ENCODE measurements at regions not wholly inside any gene's neighbourhood (a gene's known extent, or its start where the extent isn't known, plus 50 kb on each side); places are given as distances from the start of the nearest gene placed in this dataset.

GRCh38 chrX:112967903-112968302 is 127.3 kb upstream of the AMOT start:
- Histone ChIP-seq H3K4me3 (ENCODE audit: low read length) (no peak overlapping the region), H3K27ac (ENCODE audit: low read depth, low read length) (no peak overlapping the region), H3K9me3 (ENCODE audit: control insufficient read depth in 2 of 3, low read length in 3 of 3) (no peaks in the 10 kb centered on the region), H3K4me1 (ENCODE audit: control insufficient read depth in 2 of 2, insufficient read depth in 2 of 2, low read length in 2 of 2) (no peaks in the 10 kb centered on the region), H3K36me3 (ENCODE audit: control insufficient read depth in 2 of 3, insufficient read depth in 3 of 3, low read length in 3 of 3) (no peaks in the 10 kb centered on the region), H3K27me3 (ENCODE audit: control insufficient read depth in 2 of 2, insufficient read depth in 2 of 2, low read length in 2 of 2) (no peaks in the 10 kb centered on the region)
- no peaks in the 10 kb centered on the region for H3K27me3 Mint-ChIP-seq
- H3K4me3 Mint-ChIP-seq = no peak overlapping the region
- DNase-seq = no peak
- intact Hi-C loops (cut with micrococcal nuclease) = no loop called here
- POLR2A ChIA-PET = no interaction called here
- H3K4me1 Mint-ChIP-seq = no peaks in the 10 kb centered on the region
- ATAC-seq = no peak
- H3K36me3 Mint-ChIP-seq = no peaks in the 10 kb centered on the region
- peaks cover 0 to 2% (median 0%) of the 10 kb centered on the region in 11 donors for H3K9me3 Mint-ChIP-seq
- CTCF ChIA-PET = no interaction called here
- no peak overlapping the region for H3K27ac Mint-ChIP-seq

- DNase-seq (no peak), ATAC-seq (no peak)
- Histone ChIP-seq H3K4me1 (ENCODE audit: control insufficient read depth in 2 of 2, insufficient read depth in 2 of 2, low read length in 2 of 2) (no peaks in the 10 kb centered on the region), H3K9me3 (ENCODE audit: control insufficient read depth in 2 of 3, low read length in 3 of 3) (no peaks in the 10 kb centered on the region), H3K36me3 (ENCODE audit: control insufficient read depth in 2 of 3, insufficient read depth in 3 of 3, low read length in 3 of 3) (no peaks in the 10 kb centered on the region), H3K4me3 (ENCODE audit: low read length) (no peak overlapping the region), H3K27ac (ENCODE audit: low read depth, low read length) (no peak overlapping the region), H3K27me3 (ENCODE audit: control insufficient read depth in 2 of 2, insufficient read depth in 2 of 2, low read length in 2 of 2) (no peaks in the 10 kb centered on the region)
- Mint-ChIP-seq H3K4me3 (no peak overlapping the region), H3K9me3 (peaks cover 0 to 2% (median 0%) of the 10 kb centered on the region in 11 donors), H3K27me3 (no peaks in the 10 kb centered on the region), H3K36me3 (no peaks in the 10 kb centered on the region), H3K4me1 (no peaks in the 10 kb centered on the region), H3K27ac (no peak overlapping the region)
- intact Hi-C loops (cut with micrococcal nuclease) = no loop called here
- CTCF ChIA-PET = no interaction called here
- POLR2A ChIA-PET = no interaction called here
These were observed 126.7 kb upstream of the AMOT start for GRCh38 chrX:112967341-112967740.

GRCh38 chrX:112961981-112962380 is 121.3 kb upstream of the AMOT start:
- ChIA-PET POLR2A (no interaction called here), CTCF (no interaction called here)
- H3K27me3 Mint-ChIP-seq = peaks cover 0 to 4% (median 0%) of the 10 kb centered on the region in 5 donors
- no peaks in the 10 kb centered on the region for H3K4me1 Mint-ChIP-seq
- no peaks in the 10 kb centered on the region for H3K36me3 ChIP-seq (ENCODE audit: control insufficient read depth in 2 of 3, insufficient read depth in 3 of 3, low read length in 3 of 3)
- H3K4me3 ChIP-seq (ENCODE audit: low read length) = no peak overlapping the region
- H3K27me3 ChIP-seq (ENCODE audit: control insufficient read depth in 2 of 2, insufficient read depth in 2 of 2, low read length in 2 of 2) = no peaks in the 10 kb centered on the region
- H3K36me3 Mint-ChIP-seq = no peaks in the 10 kb centered on the region
- DNase-seq (no peak), ATAC-seq (no peak)
- H3K9me3 Mint-ChIP-seq = peaks cover 0 to 3% (median 0%) of the 10 kb centered on the region in 11 donors
- intact Hi-C loops (cut with micrococcal nuclease) = no loop called here
- no peak overlapping the region for H3K27ac Mint-ChIP-seq
- no peaks in the 10 kb centered on the region for H3K4me1 ChIP-seq (ENCODE audit: control insufficient read depth in 2 of 2, insufficient read depth in 2 of 2, low read length in 2 of 2)
- no peaks in the 10 kb centered on the region for H3K9me3 ChIP-seq (ENCODE audit: control insufficient read depth in 2 of 3, low read length in 3 of 3)
- no peak overlapping the region for H3K4me3 Mint-ChIP-seq
- H3K27ac ChIP-seq (ENCODE audit: low read depth, low read length) = no peak overlapping the region

- ChIA-PET POLR2A (no interaction called here), CTCF (no interaction called here)
- Histone ChIP-seq H3K4me1 (ENCODE audit: control insufficient read depth in 2 of 2, insufficient read depth in 2 of 2, low read length in 2 of 2) (no peaks in the 10 kb centered on the region), H3K27ac (ENCODE audit: low read depth, low read length) (no peak overlapping the region), H3K36me3 (ENCODE audit: control insufficient read depth in 2 of 3, insufficient read depth in 3 of 3, low read length in 3 of 3) (no peaks in the 10 kb centered on the region), H3K9me3 (ENCODE audit: control insufficient read depth in 2 of 3, low read length in 3 of 3) (no peaks in the 10 kb centered on the region), H3K27me3 (ENCODE audit: control insufficient read depth in 2 of 2, insufficient read depth in 2 of 2, low read length in 2 of 2) (no peaks in the 10 kb centered on the region), H3K4me3 (ENCODE audit: low read length) (no peak overlapping the region)
- H3K4me3 Mint-ChIP-seq = no peak overlapping the region
- intact Hi-C loops (cut with micrococcal nuclease) = no loop called here
- DNase-seq (no peak), ATAC-seq (no peak)
- no peak overlapping the region for H3K27ac Mint-ChIP-seq
- peaks cover 0 to 4% (median 0%) of the 10 kb centered on the region in 5 donors for H3K27me3 Mint-ChIP-seq
- no peaks in the 10 kb centered on the region for H3K36me3 Mint-ChIP-seq
- no peaks in the 10 kb centered on the region for H3K9me3 Mint-ChIP-seq
- no peaks in the 10 kb centered on the region for H3K4me1 Mint-ChIP-seq
These were observed 107.5 kb upstream of the AMOT start for GRCh38 chrX:112947981-112948615.

- intact Hi-C loops (cut with micrococcal nuclease) = no loop called here
- H3K9me3 Mint-ChIP-seq = no peaks in the 10 kb centered on the region
- no peak overlapping the region for H3K4me3 Mint-ChIP-seq
- H3K27ac Mint-ChIP-seq = no peak overlapping the region
- Histone ChIP-seq H3K4me3 (ENCODE audit: low read length) (no peak overlapping the region), H3K27me3 (ENCODE audit: control insufficient read depth in 2 of 2, insufficient read depth in 2 of 2, low read length in 2 of 2) (no peaks in the 10 kb centered on the region), H3K27ac (ENCODE audit: low read depth, low read length) (no peak overlapping the region), H3K36me3 (ENCODE audit: control insufficient read depth in 2 of 3, insufficient read depth in 3 of 3, low read length in 3 of 3) (no peaks in the 10 kb centered on the region), H3K9me3 (ENCODE audit: control insufficient read depth in 2 of 3, low read length in 3 of 3) (no peaks in the 10 kb centered on the region), H3K4me1 (ENCODE audit: control insufficient read depth in 2 of 2, insufficient read depth in 2 of 2, low read length in 2 of 2) (no peaks in the 10 kb centered on the region)
- ATAC-seq = no peak
- H3K27me3 Mint-ChIP-seq = peaks cover 0 to 8% (median 0%) of the 10 kb centered on the region in 5 donors
- no peaks in the 10 kb centered on the region for H3K36me3 Mint-ChIP-seq
- ChIA-PET CTCF (no interaction called here), POLR2A (no interaction called here)
- no peak for DNase-seq
- H3K4me1 Mint-ChIP-seq = no peaks in the 10 kb centered on the region
These were observed 105.6 kb upstream of the AMOT start for GRCh38 chrX:112946227-112946626.

GRCh38 chrX:112945826-112946225 is 105.2 kb upstream of the AMOT start:
- Mint-ChIP-seq H3K27ac (no peak overlapping the region), H3K9me3 (no peaks in the 10 kb centered on the region), H3K36me3 (no peaks in the 10 kb centered on the region), H3K4me1 (no peaks in the 10 kb centered on the region), H3K4me3 (no peak overlapping the region), H3K27me3 (peaks cover 0 to 8% (median 0%) of the 10 kb centered on the region in 5 donors)
- ChIA-PET POLR2A (no interaction called here), CTCF (no interaction called here)
- H3K36me3 ChIP-seq (ENCODE audit: control insufficient read depth in 2 of 3, insufficient read depth in 3 of 3, low read length in 3 of 3) = no peaks in the 10 kb centered on the region
- H3K4me1 ChIP-seq (ENCODE audit: control insufficient read depth in 2 of 2, insufficient read depth in 2 of 2, low read length in 2 of 2) = no peaks in the 10 kb centered on the region
- no peaks in the 10 kb centered on the region for H3K27me3 ChIP-seq (ENCODE audit: control insufficient read depth in 2 of 2, insufficient read depth in 2 of 2, low read length in 2 of 2)
- intact Hi-C loops (cut with micrococcal nuclease) = no loop called here
- H3K4me3 ChIP-seq (ENCODE audit: low read length) = no peak overlapping the region
- H3K9me3 ChIP-seq (ENCODE audit: control insufficient read depth in 2 of 3, low read length in 3 of 3) = no peaks in the 10 kb centered on the region
- ATAC-seq (no peak), DNase-seq (no peak)
- H3K27ac ChIP-seq (ENCODE audit: low read depth, low read length) = no peak overlapping the region

- H3K9me3 Mint-ChIP-seq = no peaks in the 10 kb centered on the region
- Histone ChIP-seq H3K27ac (ENCODE audit: low read depth, low read length) (no peak overlapping the region), H3K36me3 (ENCODE audit: control insufficient read depth in 2 of 3, insufficient read depth in 3 of 3, low read length in 3 of 3) (no peaks in the 10 kb centered on the region), H3K4me3 (ENCODE audit: low read length) (no peak overlapping the region), H3K9me3 (ENCODE audit: control insufficient read depth in 2 of 3, low read length in 3 of 3) (no peaks in the 10 kb centered on the region), H3K4me1 (ENCODE audit: control insufficient read depth in 2 of 2, insufficient read depth in 2 of 2, low read length in 2 of 2) (no peaks in the 10 kb centered on the region), H3K27me3 (ENCODE audit: control insufficient read depth in 2 of 2, insufficient read depth in 2 of 2, low read length in 2 of 2) (no peaks in the 10 kb centered on the region)
- H3K36me3 Mint-ChIP-seq = no peaks in the 10 kb centered on the region
- H3K4me1 Mint-ChIP-seq = no peaks in the 10 kb centered on the region
- H3K4me3 Mint-ChIP-seq = no peak overlapping the region
- ATAC-seq (no peak), DNase-seq (no peak)
- ChIA-PET POLR2A (no interaction called here), CTCF (no interaction called here)
- intact Hi-C loops (cut with micrococcal nuclease) = no loop called here
- H3K27me3 Mint-ChIP-seq = peaks cover 0 to 8% (median 3%) of the 10 kb centered on the region in 5 donors
- no peak overlapping the region for H3K27ac Mint-ChIP-seq
These were observed 100.7 kb upstream of the AMOT start for GRCh38 chrX:112941209-112941837.
